Right atrium auricular region (tissue), 2 donors: ENCODE measurements at regions not wholly inside any gene's neighbourhood (a gene's known extent, or its start where the extent isn't known, plus 50 kb on each side); places are given as distances from the start of the nearest gene placed in this dataset.

Experiments used
- DNase-seq: peaks from one replicate; pipeline ENCODE4 v3.0.0-alpha.2; 2019; ENCODE audit warnings: low spot score
- H3K27ac ChIP-seq, 2 donors: fragments of 200-600 bp; sonication (generic); 1 replicate in 1 of 2; 2 replicates in 1 of 2; pipeline ENCODE4 v1.5.1; 2016 to 2019
- H3K27me3 ChIP-seq, 2 donors: fragments of 200-600 bp; sonication (generic); one replicate each; pipeline versions ENCODE4 v1.5.1 to v1.6.0; 2017 to 2019
- H3K36me3 ChIP-seq: fragments of 200-600 bp; sonication (generic); one replicate; pipeline ENCODE4 v1.5.1; 2016
- H3K4me1 ChIP-seq, 2 donors: fragments of 200-600 bp; sonication (generic); one replicate each; pipeline versions ENCODE4 v1.5.1 to v1.6.0; 2017 to 2019
- H3K4me3 ChIP-seq, 2 donors: fragments of 200-600 bp; sonication (generic); 1 replicate in 1 of 2; 2 replicates in 1 of 2; pipeline ENCODE4 v1.5.1; 2017 to 2019; ENCODE audit warnings: mild to moderate bottlenecking in 1 of 2, moderate library complexity in 1 of 2
- H3K9me3 ChIP-seq, 2 donors: fragments of 200-600 bp; sonication (generic); one replicate each; pipeline ENCODE4 v1.5.1; 2019
- TF ChIP-seq, protein P1 (sequence below), 2 donors: fragments of 200-600 bp; sonication (generic); IDR thresholded peaks; one replicate each; pipeline ENCODE4 v1.5.1; 2019; ENCODE audit warnings: antibody characterized with exemption in 2 of 2

GRCh38 chr12:132429946-132430643 lies 59.9 kb upstream of the FBRSL1 start:
- TF ChIP-seq, protein P1, sequence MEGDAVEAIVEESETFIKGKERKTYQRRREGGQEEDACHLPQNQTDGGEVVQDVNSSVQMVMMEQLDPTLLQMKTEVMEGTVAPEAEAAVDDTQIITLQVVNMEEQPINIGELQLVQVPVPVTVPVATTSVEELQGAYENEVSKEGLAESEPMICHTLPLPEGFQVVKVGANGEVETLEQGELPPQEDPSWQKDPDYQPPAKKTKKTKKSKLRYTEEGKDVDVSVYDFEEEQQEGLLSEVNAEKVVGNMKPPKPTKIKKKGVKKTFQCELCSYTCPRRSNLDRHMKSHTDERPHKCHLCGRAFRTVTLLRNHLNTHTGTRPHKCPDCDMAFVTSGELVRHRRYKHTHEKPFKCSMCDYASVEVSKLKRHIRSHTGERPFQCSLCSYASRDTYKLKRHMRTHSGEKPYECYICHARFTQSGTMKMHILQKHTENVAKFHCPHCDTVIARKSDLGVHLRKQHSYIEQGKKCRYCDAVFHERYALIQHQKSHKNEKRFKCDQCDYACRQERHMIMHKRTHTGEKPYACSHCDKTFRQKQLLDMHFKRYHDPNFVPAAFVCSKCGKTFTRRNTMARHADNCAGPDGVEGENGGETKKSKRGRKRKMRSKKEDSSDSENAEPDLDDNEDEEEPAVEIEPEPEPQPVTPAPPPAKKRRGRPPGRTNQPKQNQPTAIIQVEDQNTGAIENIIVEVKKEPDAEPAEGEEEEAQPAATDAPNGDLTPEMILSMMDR (IDR thresholded peaks at IDR 0.05): no peak
- Histone ChIP-seq H3K9me3 (no peaks in the 10 kb centered on the region), H3K4me3 (no peak overlapping the region), H3K36me3 (no peaks in the 10 kb centered on the region), H3K27ac (no peak overlapping the region), H3K4me1 (peaks cover 0 to 29% of the 10 kb centered on the region in 2 donors), H3K27me3 (no peaks in the 10 kb centered on the region)
- DNase-seq: no peak

GRCh38 chr12:132429602-132429945 lies 60.4 kb upstream of the FBRSL1 start:
- H3K27ac ChIP-seq: no peak overlapping the region
- TF ChIP-seq, protein P1 (IDR thresholded peaks at IDR 0.05): no peak
- H3K9me3 ChIP-seq: no peaks in the 10 kb centered on the region
- no peaks in the 10 kb centered on the region for H3K36me3 ChIP-seq
- no peak overlapping the region for H3K4me3 ChIP-seq
- peaks cover 0 to 29% of the 10 kb centered on the region in 2 donors for H3K4me1 ChIP-seq
- DNase-seq: no peak
- no peaks in the 10 kb centered on the region for H3K27me3 ChIP-seq

DNA sequence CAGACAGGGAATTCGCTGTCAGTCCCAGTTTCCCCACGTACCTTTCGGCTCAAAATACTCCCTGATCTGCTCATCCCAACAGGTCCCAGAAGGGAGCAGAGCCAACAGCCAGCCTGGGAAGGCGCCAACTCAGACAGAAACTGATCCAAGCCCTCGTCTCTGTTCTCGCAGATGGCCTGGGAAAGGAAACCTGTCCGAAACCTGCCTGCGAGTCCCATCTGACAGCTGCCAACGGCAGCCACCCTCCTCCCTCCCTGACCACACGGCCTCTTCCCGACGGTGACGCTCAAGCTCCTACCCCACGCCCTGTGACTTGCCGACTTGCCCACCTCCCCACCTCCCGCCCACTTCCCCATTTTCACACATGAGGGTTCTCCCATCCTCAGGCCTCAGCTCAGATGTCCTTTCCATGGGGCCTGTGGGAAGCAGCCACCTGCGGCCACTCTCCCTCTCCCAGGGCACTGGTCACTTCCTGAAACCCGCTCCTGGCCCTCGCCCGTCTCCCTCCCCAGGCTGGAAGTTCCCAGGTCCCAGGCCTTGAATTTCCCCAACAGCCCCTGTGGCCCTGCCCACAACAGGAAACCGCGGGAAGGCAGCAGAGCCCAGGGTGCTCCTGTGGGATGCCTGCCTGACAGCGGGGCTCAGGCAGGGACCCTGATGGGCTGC lies 60.9 kb upstream of the FBRSL1 start:
- no peak for DNase-seq

DNA sequence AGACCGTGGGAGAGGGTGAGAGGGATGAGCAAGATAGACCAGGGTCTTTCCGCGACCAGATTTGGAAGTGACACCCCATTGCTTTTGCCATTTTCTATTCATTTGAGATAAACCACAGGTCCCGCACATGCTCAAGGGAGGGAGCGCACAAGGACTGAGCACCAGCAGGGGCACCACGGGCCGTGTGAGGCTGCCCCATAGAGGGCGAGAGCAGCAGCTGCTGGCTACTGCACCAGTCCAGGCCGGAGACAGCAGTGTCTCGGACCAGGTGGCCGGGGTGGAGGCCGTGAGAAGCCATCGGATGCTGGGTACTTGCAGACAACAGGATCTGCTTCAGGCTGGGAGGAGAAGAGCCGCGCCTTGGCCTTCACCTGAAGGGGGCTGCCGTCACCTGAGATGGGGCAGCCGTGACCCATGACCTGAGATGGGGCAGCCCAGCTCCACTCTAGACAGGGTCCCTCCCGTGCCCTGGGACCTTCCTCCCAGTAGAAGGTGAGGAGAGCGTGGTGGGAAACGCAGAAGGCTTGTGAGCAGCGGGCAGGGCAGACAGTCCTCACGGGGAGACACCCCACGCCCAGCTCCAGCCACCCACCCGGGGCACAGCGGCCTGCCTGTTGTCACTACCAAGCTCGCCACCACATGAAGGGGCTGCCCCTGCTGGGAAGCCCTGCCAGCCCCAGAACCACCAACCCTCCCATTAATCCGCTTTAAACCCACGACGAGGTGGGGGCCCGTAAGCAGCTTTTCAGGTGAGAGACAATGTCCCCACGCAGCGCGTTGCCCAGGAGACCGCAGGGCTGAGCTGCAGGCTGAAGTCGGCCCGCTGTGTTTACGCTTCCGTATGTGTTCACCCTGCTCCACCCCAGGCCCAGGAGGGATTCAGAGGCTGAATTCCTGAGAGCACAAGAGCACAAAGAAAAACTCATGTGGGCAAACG lies 61.7 kb upstream of the FBRSL1 start:
- no peaks in the 10 kb centered on the region for H3K36me3 ChIP-seq
- no peaks in the 10 kb centered on the region for H3K27me3 ChIP-seq
- H3K27ac ChIP-seq: no peak overlapping the region
- DNase-seq: no peak
- H3K4me3 ChIP-seq: no peak overlapping the region
- H3K9me3 ChIP-seq: no peaks in the 10 kb centered on the region
- peaks cover 0 to 29% of the 10 kb centered on the region in 2 donors for H3K4me1 ChIP-seq
- TF ChIP-seq, protein P1 (IDR thresholded peaks at IDR 0.05): no peak

More for the DNA sequence above, 60.9 kb upstream of the FBRSL1 start:
- H3K4me3 ChIP-seq: no peak overlapping the region
- H3K4me1 ChIP-seq: peaks cover 0 to 29% of the 10 kb centered on the region in 2 donors
- no peak overlapping the region for H3K27ac ChIP-seq
- H3K9me3 ChIP-seq: no peaks in the 10 kb centered on the region
- no peaks in the 10 kb centered on the region for H3K27me3 ChIP-seq
- TF ChIP-seq, protein P1 (IDR thresholded peaks at IDR 0.05): no peak
- no peaks in the 10 kb centered on the region for H3K36me3 ChIP-seq

DNA sequence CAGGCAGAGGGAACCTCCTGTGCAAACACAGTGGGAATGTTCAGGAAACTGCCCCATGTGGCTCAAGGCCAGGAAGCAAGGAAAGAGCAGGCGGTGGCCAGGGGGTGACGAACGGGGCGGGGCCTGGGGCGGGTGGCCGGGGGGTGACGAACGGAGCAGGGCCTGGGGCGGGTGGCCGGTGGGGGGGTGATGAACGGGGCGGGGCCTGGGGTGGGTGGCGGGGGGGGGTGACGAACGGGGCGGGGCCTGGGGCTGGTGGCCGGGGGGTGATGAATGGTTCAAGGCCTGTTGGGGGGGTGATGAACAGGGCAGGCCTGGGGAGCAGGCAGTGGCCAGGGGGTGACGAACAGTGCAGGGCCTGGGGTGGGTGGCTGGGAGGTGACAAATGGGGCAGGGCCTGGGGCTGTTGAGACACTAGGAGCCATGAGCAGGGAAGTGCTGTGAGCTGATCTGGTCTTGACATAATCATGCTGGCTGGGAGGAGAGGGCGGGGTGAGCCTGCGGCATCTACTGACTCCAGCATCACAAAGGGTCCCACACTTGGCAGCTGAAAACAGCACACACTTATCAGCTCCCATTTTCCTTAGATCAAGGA lies 62.7 kb upstream of the FBRSL1 start:
- Histone ChIP-seq H3K36me3 (no peaks in the 10 kb centered on the region), H3K4me3 (no peak overlapping the region), H3K27me3 (no peaks in the 10 kb centered on the region), H3K4me1 (peaks cover 0 to 21% of the 10 kb centered on the region in 2 donors), H3K27ac (no peak overlapping the region), H3K9me3 (no peaks in the 10 kb centered on the region)
- TF ChIP-seq, protein P1 (IDR thresholded peaks at IDR 0.05): no peak
- DNase-seq: no peak
